Right lobe of liver (tissue), 6 donors: ENCODE measurements at regions not wholly inside any gene's neighbourhood (a gene's known extent, or its start where the extent isn't known, plus 50 kb on each side); places are given as distances from the start of the nearest gene placed in this dataset.

Experiments used
- ATAC-seq, 4 donors: fragments of 200-7000 bp; cut with Tn5 transposase; one replicate each; pipeline ENCODE4 v1.9.1; 2020; ENCODE audit warnings: mild to moderate bottlenecking in 4 of 4, moderate library complexity in 4 of 4
- DNase-seq, 3 donors: peaks; one replicate each; pipeline ENCODE4 v3.0.0-alpha.2; 2020
- H3K27ac ChIP-seq, 3 donors: fragments of 200-600 bp; one replicate each; pipeline ENCODE4 v1.8.0; 2022
- H3K27me3 ChIP-seq, 2 donors: fragments of 200-600 bp; one replicate each; pipeline ENCODE4 v1.8.0; 2022
- H3K36me3 ChIP-seq, 4 donors: fragments of 200-600 bp; sonication (generic) in 1 of 4; one replicate each; pipeline versions ENCODE4 v1.5.1 to v1.8.0; 2017 to 2022; ENCODE audit warnings: control low read depth in 1 of 4
- H3K4me1 ChIP-seq, 4 donors: fragments of 200-600 bp; sonication (generic) in 1 of 4; one replicate each; pipeline versions ENCODE4 v1.5.1 to v1.8.0; 2017 to 2022; ENCODE audit warnings: control low read depth in 1 of 4
- H3K4me3 ChIP-seq, 3 donors: fragments of 200-600 bp; one replicate each; pipeline ENCODE4 v1.8.0; 2022
- H3K9me3 ChIP-seq, 4 donors: fragments of 200-600 bp; sonication (generic) in 1 of 4; one replicate each; pipeline versions ENCODE4 v1.5.1 to v1.8.0; 2017 to 2022; ENCODE audit warnings: control low read depth in 1 of 4
- POLR2A ChIP-seq: fragments of 450-650 bp; IDR thresholded peaks from one replicate; pipeline ENCODE4 v1.6.1; 2017; ENCODE audit warnings: antibody characterized with exemption, mild to moderate bottlenecking
- WGBS: methylation state at CpG from one replicate; pipeline ENCODE4 v1.1.6; 2018; ENCODE audit warnings: low coverage, low lambda C conversion rate; ENCODE audit not compliant: insufficient coverage; ENCODE audit errors: missing lambda C conversion rate; 5-methylcytosine and 5-hydroxymethylcytosine counted together
- intact Hi-C, 2 donors: fragments of 100-400 bp; cut with DNase I; formaldehyde crosslinking; loops; one replicate each; pipeline versions ENCODE4 v1.11.2 to v1.14.1; 2022
- TF ChIP-seq, protein P1 (sequence below), 4 donors: fragments of 200-600 bp in 3 of 4; fragments of 450-650 bp in 1 of 4; IDR thresholded peaks; one replicate each; pipeline versions ENCODE4 v1.5.1 to v1.8.0; 2016 to 2022; ENCODE audit warnings: antibody characterized with exemption in 4 of 4, mild to moderate bottlenecking in 2 of 4
- donor health status: DM: no; HTN: yes; CAD: no.
- donor health status: DM: no; HTN: no; CAD: no.
- donor health status: DM: no; HTN: no; CAD: no.
- donor health status: DM: no; HTN: yes; CAD: no.
- donor health status: DM: no; HTN: yes; CAD: no.

GRCh38 chr2:150895968-150896367, 365.7 kb downstream of the RBM43 start:
- 94% methylated on average over 1 of the region's 1 CpG for WGBS
- Histone ChIP-seq H3K27me3 (no peaks in the 10 kb centered on the region), H3K4me1 (no peaks in the 10 kb centered on the region), H3K36me3 (no peaks in the 10 kb centered on the region), H3K4me3 (no peak overlapping the region), H3K27ac (no peak overlapping the region), H3K9me3 (no peaks in the 10 kb centered on the region)
- TF ChIP-seq, protein P1, sequence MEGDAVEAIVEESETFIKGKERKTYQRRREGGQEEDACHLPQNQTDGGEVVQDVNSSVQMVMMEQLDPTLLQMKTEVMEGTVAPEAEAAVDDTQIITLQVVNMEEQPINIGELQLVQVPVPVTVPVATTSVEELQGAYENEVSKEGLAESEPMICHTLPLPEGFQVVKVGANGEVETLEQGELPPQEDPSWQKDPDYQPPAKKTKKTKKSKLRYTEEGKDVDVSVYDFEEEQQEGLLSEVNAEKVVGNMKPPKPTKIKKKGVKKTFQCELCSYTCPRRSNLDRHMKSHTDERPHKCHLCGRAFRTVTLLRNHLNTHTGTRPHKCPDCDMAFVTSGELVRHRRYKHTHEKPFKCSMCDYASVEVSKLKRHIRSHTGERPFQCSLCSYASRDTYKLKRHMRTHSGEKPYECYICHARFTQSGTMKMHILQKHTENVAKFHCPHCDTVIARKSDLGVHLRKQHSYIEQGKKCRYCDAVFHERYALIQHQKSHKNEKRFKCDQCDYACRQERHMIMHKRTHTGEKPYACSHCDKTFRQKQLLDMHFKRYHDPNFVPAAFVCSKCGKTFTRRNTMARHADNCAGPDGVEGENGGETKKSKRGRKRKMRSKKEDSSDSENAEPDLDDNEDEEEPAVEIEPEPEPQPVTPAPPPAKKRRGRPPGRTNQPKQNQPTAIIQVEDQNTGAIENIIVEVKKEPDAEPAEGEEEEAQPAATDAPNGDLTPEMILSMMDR (IDR thresholded peaks at IDR 0.05): no peak
- no peak for TF ChIP-seq POLR2A
- DNase-seq (no peak), ATAC-seq (no peak)
- intact Hi-C loops: no loop called here

- intact Hi-C loops: no loop called here
- Histone ChIP-seq H3K27me3 (no peaks in the 10 kb centered on the region), H3K36me3 (no peaks in the 10 kb centered on the region), H3K27ac (no peak overlapping the region), H3K4me1 (no peaks in the 10 kb centered on the region), H3K9me3 (no peaks in the 10 kb centered on the region), H3K4me3 (no peak overlapping the region)
- TF ChIP-seq POLR2A: no peak
- TF ChIP-seq, protein P1 (IDR thresholded peaks at IDR 0.05): no peak
- ATAC-seq: no peak
- DNase-seq: no peak
- WGBS: 95% methylated on average over 2 of the region's 2 CpGs
These were observed 372.5 kb downstream of the RBM43 start for GRCh38 chr2:150889141-150889540.

GRCh38 chr2:150888337-150888736, 373.3 kb downstream of the RBM43 start:
- H3K4me1 ChIP-seq: no peaks in the 10 kb centered on the region
- intact Hi-C loops: no loop called here

GRCh38 chr2:150887926-150888325, 373.7 kb downstream of the RBM43 start:
- no peaks in the 10 kb centered on the region for H3K36me3 ChIP-seq
- H3K27me3 ChIP-seq: no peaks in the 10 kb centered on the region
- H3K4me1 ChIP-seq: no peaks in the 10 kb centered on the region
- H3K4me3 ChIP-seq: no peak overlapping the region
- TF ChIP-seq, protein P1 (IDR thresholded peaks at IDR 0.05): no peak
- no peak for TF ChIP-seq POLR2A
- 20% methylated on average over 3 of the region's 3 CpGs for WGBS
- no peaks in the 10 kb centered on the region for H3K9me3 ChIP-seq
- H3K27ac ChIP-seq: no peak overlapping the region
- ATAC-seq: no peak
- intact Hi-C loops: no loop called here
- no peak for DNase-seq

More at GRCh38 chr2:150888337-150888736, 373.3 kb downstream of the RBM43 start:
- H3K27me3 ChIP-seq: no peaks in the 10 kb centered on the region
- DNase-seq: no peak
- no peak for ATAC-seq
- no peak overlapping the region for H3K27ac ChIP-seq
- TF ChIP-seq, protein P1 (IDR thresholded peaks at IDR 0.05): no peak
- no peak for TF ChIP-seq POLR2A
- H3K4me3 ChIP-seq: no peak overlapping the region
- no peaks in the 10 kb centered on the region for H3K36me3 ChIP-seq
- no peaks in the 10 kb centered on the region for H3K9me3 ChIP-seq

GRCh38 chr2:150885774-150886386, 375.8 kb downstream of the RBM43 start:
- no peaks in the 10 kb centered on the region for H3K4me1 ChIP-seq
- 72% methylated on average over 3 of the region's 3 CpGs for WGBS
- TF ChIP-seq, protein P1 (IDR thresholded peaks at IDR 0.05): no peak
- TF ChIP-seq POLR2A: no peak
- no peaks in the 10 kb centered on the region for H3K9me3 ChIP-seq
- intact Hi-C loops: no loop called here
- ATAC-seq (no peak), DNase-seq (no peak)
- H3K27me3 ChIP-seq: no peaks in the 10 kb centered on the region
- no peak overlapping the region for H3K4me3 ChIP-seq
- H3K36me3 ChIP-seq: no peaks in the 10 kb centered on the region
- H3K27ac ChIP-seq: no peak overlapping the region
